GM12891 (cell line): ENCODE measurements at regions not wholly inside any gene's neighbourhood (a gene's known extent, or its start where the extent isn't known, plus 50 kb on each side); places are given as distances from the start of the nearest gene placed in this dataset.

Source experiments
- PAX5 ChIP-seq: IDR thresholded peaks from 2 replicates; pipeline ENCODE4 v1.6.1; 2011; ENCODE audit warnings: low read length, moderate library complexity, mild to moderate bottlenecking; ENCODE audit not compliant: insufficient read depth, severe bottlenecking
- POLR2A ChIP-seq: IDR thresholded peaks from 2 replicates; pipeline ENCODE4 v1.6.1; 2011; ENCODE audit warnings: low read depth, low read length, control low read depth
- POLR2AphosphoS5 ChIP-seq: IDR thresholded peaks from 2 replicates; pipeline ENCODE4 v1.6.1; 2011; ENCODE audit warnings: low read depth, low read length, control low read depth
- POU2F2 ChIP-seq: IDR thresholded peaks from 2 replicates; pipeline ENCODE4 v1.6.1; 2011; ENCODE audit warnings: low read depth, mild to moderate bottlenecking, control low read depth, low read length, moderate library complexity
- SPI1 ChIP-seq: IDR thresholded peaks from 2 replicates; pipeline ENCODE4 v1.6.1; 2011; ENCODE audit warnings: low read depth, low read length, control low read depth
- TAF1 ChIP-seq: IDR thresholded peaks from 2 replicates; pipeline ENCODE4 v1.6.1; 2011; ENCODE audit warnings: low read depth, low read length, control low read depth

GRCh38 chr11:130646881-130647280 is 198.4 kb downstream of the ADAMTS15 start:
- TF ChIP-seq POLR2AphosphoS5 (no peak), POLR2A (no peak), PAX5 (no peak), SPI1 (no peak), TAF1 (no peak), POU2F2 (no peak)
